Pancreas (tissue), 10 donors: ENCODE measurements at regions not wholly inside any gene's neighbourhood (a gene's known extent, or its start where the extent isn't known, plus 50 kb on each side); places are given as distances from the start of the nearest gene placed in this dataset.

ENCODE experiments used
- ATAC-seq, 4 donors: fragments of 200-7000 bp; cut with Tn5 transposase; one replicate each; pipeline versions ENCODE4 v1.8.0 to v1.9.1; 2020; ENCODE audit warnings: mild to moderate bottlenecking in 4 of 4, moderate library complexity in 4 of 4
- DNase-seq, 6 donors: peaks; one replicate each; pipeline ENCODE4 v3.0.0-alpha.2; 2020
- FAIRE-seq: peaks from 2 replicates; lab custom pipeline; 2012; peaks lifted over from hg19 to GRCh38; lab: Jason Lieb, UNC
- H3K27ac ChIP-seq, 4 donors: fragments of 200-600 bp; sonication (generic); 1 replicate in 3 of 4; 2 replicates in 1 of 4; pipeline versions ENCODE4 v1.5.0 to v1.8.0; 2020
- H3K27me3 ChIP-seq, 4 donors: fragments of 200-600 bp; one replicate each; pipeline ENCODE4 v1.8.0; 2021
- H3K36me3 ChIP-seq, 3 donors: fragments of 200-600 bp; sonication (generic) in 1 of 3; one replicate each; pipeline versions ENCODE4 v1.5.0 to v1.8.0; 2020 to 2021
- H3K4me1 ChIP-seq, 3 donors: fragments of 200-600 bp; one replicate each; pipeline ENCODE4 v1.8.0; 2021
- H3K4me3 ChIP-seq, 4 donors: fragments of 200-600 bp; sonication (generic) in 2 of 4; one replicate each; pipeline versions ENCODE4 v1.5.0 to v1.8.0; 2020 to 2021
- H3K9me3 ChIP-seq, 4 donors: fragments of 200-600 bp; one replicate each; pipeline ENCODE4 v1.8.0; 2021
- WGBS, 2 donors: extraction: QIAGEN DNeasy Blood & Tissue Kit; methylation state at CpG; one replicate each; pipeline ENCODE4 v1.1.7; 2013; 5-methylcytosine and 5-hydroxymethylcytosine counted together
- intact Hi-C, 3 donors: fragments of 100-400 bp; cut with DNase I; formaldehyde crosslinking; loops; one replicate each; pipeline versions ENCODE4 v1.11.1 to v1.14.2; 2022
- TF ChIP-seq, protein P1 (sequence below), 4 donors: fragments of 200-600 bp; sonication (generic) in 3 of 4; IDR thresholded peaks; one replicate each; pipeline versions ENCODE4 v1.5.0 to v1.8.0; 2021; ENCODE audit warnings: antibody characterized with exemption in 4 of 4
- donor health status: healthy with polysubstance abuse.
- donor health status: DM: no; HTN: no; CAD: no; lungs with moderate emphysema.
- donor health status: DM: no; HTN: no; CAD: no.
- donor health status: control.
- donor health status: control.
- donor health status: Bipolar disorder and iron deficiency.
- donor health status: DM: yes; HTN: yes; CAD: no.
- donor health status: DM: no; HTN: no; CAD: no.
- donor health status: DM: no; HTN: no; CAD: no.
- donor health status: DM: yes; HTN: yes; CAD: no.

DNA sequence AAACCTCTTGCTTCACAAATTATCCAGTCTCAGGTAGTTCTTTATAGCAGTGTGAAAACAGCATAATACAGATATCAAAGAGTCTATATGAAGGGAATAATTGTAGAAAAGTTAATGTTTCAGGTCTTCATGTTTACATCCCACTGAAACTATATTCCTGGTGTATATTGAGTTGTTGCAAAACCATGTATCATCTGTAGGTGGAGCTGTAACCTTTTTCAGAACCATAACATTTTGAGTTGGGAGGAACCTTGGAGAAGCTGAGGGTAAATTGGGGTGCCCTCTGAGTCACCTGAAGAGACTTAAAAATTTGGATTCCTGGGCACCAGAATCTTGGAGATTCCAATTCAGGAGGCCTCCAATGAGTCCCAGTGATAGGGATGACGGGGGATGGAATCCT, 51.9 kb upstream of the TAPT1 start:
- no peaks in the 10 kb centered on the region for H3K9me3 ChIP-seq
- FAIRE-seq, result no peak
- no peak overlapping the region for H3K4me3 ChIP-seq
- WGBS, 2 donors, result 97 to 100% methylated on average over 1 of the region's 1 CpG
- no peaks in the 10 kb centered on the region for H3K27me3 ChIP-seq
- no peak for ATAC-seq
- no peaks in the 10 kb centered on the region for H3K4me1 ChIP-seq
- TF ChIP-seq, protein P1, sequence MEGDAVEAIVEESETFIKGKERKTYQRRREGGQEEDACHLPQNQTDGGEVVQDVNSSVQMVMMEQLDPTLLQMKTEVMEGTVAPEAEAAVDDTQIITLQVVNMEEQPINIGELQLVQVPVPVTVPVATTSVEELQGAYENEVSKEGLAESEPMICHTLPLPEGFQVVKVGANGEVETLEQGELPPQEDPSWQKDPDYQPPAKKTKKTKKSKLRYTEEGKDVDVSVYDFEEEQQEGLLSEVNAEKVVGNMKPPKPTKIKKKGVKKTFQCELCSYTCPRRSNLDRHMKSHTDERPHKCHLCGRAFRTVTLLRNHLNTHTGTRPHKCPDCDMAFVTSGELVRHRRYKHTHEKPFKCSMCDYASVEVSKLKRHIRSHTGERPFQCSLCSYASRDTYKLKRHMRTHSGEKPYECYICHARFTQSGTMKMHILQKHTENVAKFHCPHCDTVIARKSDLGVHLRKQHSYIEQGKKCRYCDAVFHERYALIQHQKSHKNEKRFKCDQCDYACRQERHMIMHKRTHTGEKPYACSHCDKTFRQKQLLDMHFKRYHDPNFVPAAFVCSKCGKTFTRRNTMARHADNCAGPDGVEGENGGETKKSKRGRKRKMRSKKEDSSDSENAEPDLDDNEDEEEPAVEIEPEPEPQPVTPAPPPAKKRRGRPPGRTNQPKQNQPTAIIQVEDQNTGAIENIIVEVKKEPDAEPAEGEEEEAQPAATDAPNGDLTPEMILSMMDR (IDR thresholded peaks at IDR 0.05), result no peak
- no peak for DNase-seq
- no peak overlapping the region for H3K27ac ChIP-seq
- no peaks in the 10 kb centered on the region for H3K36me3 ChIP-seq
- intact Hi-C loops, result no loop called here
